IMR-90 (cell line): ENCODE measurements at regions not wholly inside any gene's neighbourhood (a gene's known extent, or its start where the extent isn't known, plus 50 kb on each side); places are given as distances from the start of the nearest gene placed in this dataset.

ENCODE experiments used
- ATAC-seq: fragments of 200-7000 bp; cut with Tn5 transposase; 2 replicates; pipeline ENCODE4 v1.9.1; 2020; ENCODE audit warnings: low read depth, mild to moderate bottlenecking, moderate library complexity
- BruUV-seq: library from RNA; stranded (reverse); fragments of 400-500 nt; replicated peaks from 2 replicates; lab custom pipeline; 2021; lab: Mats Ljungman, UMichigan
- CTCF ChIA-PET: fragments of 300-600 bp; formaldehyde crosslinking; extraction: SDS; loops from one replicate; lab custom pipeline; 2021; ENCODE audit warnings: antibody characterized with exemption; lab: Yijun Ruan, JAX
- POLR2A ChIA-PET: fragments of 300-600 bp; sonication (Branson Sonifier 250); formaldehyde crosslinking; loops from one replicate; lab custom pipeline; 2022; ENCODE audit warnings: antibody characterized with exemption; ENCODE audit not compliant: unreplicated experiment; lab: Charles Lee
- DNase-seq: peaks from one replicate; pipeline ENCODE4 v3.0.0; 2013
- H2AFZ ChIP-seq: replicated peaks from 2 replicates; pipeline ENCODE3; 2013; ENCODE audit warnings: low read length, mild to moderate bottlenecking; ENCODE audit not compliant: poor library complexity
- H2AK5ac ChIP-seq: 2 replicates; pipeline ENCODE4 v1.6.1; 2013; ENCODE audit warnings: low read depth, low read length, inconsistent platforms
- H2AK9ac ChIP-seq: replicated peaks from 2 replicates; pipeline ENCODE3; 2013; ENCODE audit warnings: mild to moderate bottlenecking, low read depth, low read length, moderate library complexity; ENCODE audit not compliant: poor library complexity
- H2BK120ac ChIP-seq: 2 replicates; pipeline ENCODE4 v1.6.1; 2013; ENCODE audit warnings: low read depth, low read length, inconsistent platforms
- H2BK15ac ChIP-seq: 3 replicates; pipeline ENCODE4 v1.6.1; 2013; ENCODE audit warnings: low read depth, low read length, inconsistent platforms
- H2BK20ac ChIP-seq: 2 replicates; pipeline ENCODE4 v1.6.1; 2013; ENCODE audit warnings: low read depth, mild to moderate bottlenecking, inconsistent platforms, low read length, moderate library complexity
- H2BK5ac ChIP-seq: 2 replicates; pipeline ENCODE4 v1.6.1; 2013; ENCODE audit warnings: mild to moderate bottlenecking, low read depth, low read length, inconsistent platforms; ENCODE audit not compliant: poor library complexity, severe bottlenecking
- H3K14ac ChIP-seq: replicated peaks from 2 replicates; pipeline ENCODE4 v1.6.1; 2013; ENCODE audit warnings: low read depth, low read length, inconsistent platforms
- H3K18ac ChIP-seq: 2 replicates; pipeline ENCODE4 v1.6.1; 2013; ENCODE audit warnings: low read depth, low read length, control low read depth
- H3K23ac ChIP-seq: 2 replicates; pipeline ENCODE4 v1.6.1; 2013; ENCODE audit warnings: low read depth, low read length, inconsistent platforms
- H3K27ac ChIP-seq: 2 replicates; pipeline ENCODE4 v1.5.1; 2013; ENCODE audit warnings: mild to moderate bottlenecking, control low read depth, low read length; ENCODE audit not compliant: insufficient read depth
- H3K27me3 ChIP-seq: 2 replicates; pipeline ENCODE4 v1.6.1; 2013; ENCODE audit warnings: low read length; ENCODE audit not compliant: control insufficient read depth, insufficient read depth
- H3K36me3 ChIP-seq: 2 replicates; pipeline ENCODE4 v1.6.1; 2013; ENCODE audit warnings: low read length, mixed read lengths; ENCODE audit not compliant: control insufficient read depth, insufficient read depth
- H3K4ac ChIP-seq: 2 replicates; pipeline ENCODE4 v1.6.1; 2013; ENCODE audit warnings: low read depth, low read length, inconsistent platforms
- H3K4me1 ChIP-seq: 2 replicates; pipeline ENCODE4 v1.6.1; 2013; ENCODE audit warnings: low read length, mixed read lengths; ENCODE audit not compliant: control insufficient read depth, insufficient read depth
- H3K4me2 ChIP-seq: 2 replicates; pipeline ENCODE4 v1.6.1; 2013; ENCODE audit warnings: low read depth, mild to moderate bottlenecking, control low read depth, low read length, moderate library complexity
- H3K4me3 ChIP-seq: 2 replicates; pipeline ENCODE4 v1.5.1; 2013; ENCODE audit warnings: low read depth, mild to moderate bottlenecking, control low read depth, low read length, moderate library complexity; ENCODE audit not compliant: insufficient read depth
- H3K56ac ChIP-seq: 2 replicates; pipeline ENCODE4 v1.6.1; 2013; ENCODE audit warnings: low read length, inconsistent platforms; ENCODE audit not compliant: insufficient read depth; ENCODE audit errors: extremely low read depth
- H3K79me1 ChIP-seq, 2 experiments: 2 replicates each; pipeline ENCODE4 v1.6.1; 2013; ENCODE audit warnings: low read length in 2 of 2, inconsistent platforms in 1 of 2, low read depth in 1 of 2
- H3K9ac ChIP-seq: 2 replicates; pipeline ENCODE4 v1.6.1; 2013; ENCODE audit warnings: low read depth, low read length, control low read depth
- H3K9me1 ChIP-seq: 2 replicates; pipeline ENCODE4 v1.6.1; 2013; ENCODE audit warnings: low read length, inconsistent platforms; ENCODE audit not compliant: insufficient read depth
- H3K9me3 ChIP-seq: 2 replicates; pipeline ENCODE4 v1.6.1; 2013; ENCODE audit warnings: low read length; ENCODE audit not compliant: control insufficient read depth, insufficient read depth
- H4K20me1 ChIP-seq: 2 replicates; pipeline ENCODE4 v1.6.1; 2013; ENCODE audit warnings: low read length, inconsistent platforms; ENCODE audit not compliant: insufficient read depth
- H4K5ac ChIP-seq: 2 replicates; pipeline ENCODE4 v1.6.1; 2013; ENCODE audit warnings: mild to moderate bottlenecking, low read depth, low read length, control low read depth
- H4K8ac ChIP-seq, 2 experiments: 2 replicates each; pipeline ENCODE4 v1.6.1; 2013; ENCODE audit warnings: low read depth in 2 of 2, low read length in 2 of 2, control low read depth in 1 of 2, inconsistent platforms in 1 of 2
- H4K91ac ChIP-seq: 2 replicates; pipeline ENCODE4 v1.6.1; 2013; ENCODE audit warnings: low read depth, low read length, inconsistent platforms; ENCODE audit not compliant: insufficient read depth
- BHLHE40 ChIP-seq: fragments of 150-350 bp; IDR thresholded peaks from 2 replicates; pipeline ENCODE4 v1.6.1; 2016; ENCODE audit warnings: mild to moderate bottlenecking, low read depth, low read length
- CEBPB ChIP-seq: IDR thresholded peaks from 2 replicates; pipeline ENCODE4 v1.6.1; 2012; ENCODE audit warnings: low read depth, low read length, improper control_type of control experiment
- CHD1 ChIP-seq: IDR thresholded peaks from 2 replicates; pipeline ENCODE4 v1.6.1; 2012; ENCODE audit warnings: low read depth, low read length, improper control_type of control experiment
- CTCF ChIP-seq: conservative IDR thresholded peaks from 2 replicates; pipeline ENCODE4 v1.5.1; 2012; ENCODE audit warnings: mild to moderate bottlenecking, low read depth, low read length, improper control_type of control experiment
- FOS ChIP-seq: fragments of 150-350 bp; IDR thresholded peaks from 2 replicates; pipeline ENCODE4 v1.6.1; 2016; ENCODE audit warnings: low read depth, low read length
- MAFK ChIP-seq: IDR thresholded peaks from 2 replicates; pipeline ENCODE4 v1.6.1; 2012; ENCODE audit warnings: low read depth, low read length, improper control_type of control experiment
- MAZ ChIP-seq: IDR thresholded peaks from 2 replicates; pipeline ENCODE4 v1.6.1; 2012; ENCODE audit warnings: low read depth, mild to moderate bottlenecking, low read length, improper control_type of control experiment, moderate library complexity, borderline replicate concordance
- MXI1 ChIP-seq: IDR thresholded peaks from 2 replicates; pipeline ENCODE4 v1.6.1; 2012; ENCODE audit warnings: low read depth, mild to moderate bottlenecking, low read length, moderate library complexity, borderline replicate concordance
- NFE2L2 ChIP-seq: fragments of 150-350 bp; IDR thresholded peaks from 2 replicates; pipeline ENCODE4 v1.6.1; 2016; ENCODE audit warnings: low read depth, mild to moderate bottlenecking, low read length
- POLR2A ChIP-seq: IDR thresholded peaks from 2 replicates; pipeline ENCODE4 v1.6.1; 2012; ENCODE audit warnings: mild to moderate bottlenecking, low read depth, low read length
- RAD21 ChIP-seq: IDR thresholded peaks from 2 replicates; pipeline ENCODE4 v1.6.1; 2012; ENCODE audit warnings: low read length, improper control_type of control experiment
- RCOR1 ChIP-seq: IDR thresholded peaks from 2 replicates; pipeline ENCODE4 v1.6.1; 2012; ENCODE audit warnings: mild to moderate bottlenecking, low read length, improper control_type of control experiment; ENCODE audit not compliant: insufficient replicate concordance
- RFX5 ChIP-seq: IDR thresholded peaks from 2 replicates; pipeline ENCODE4 v1.8.0; 2012; ENCODE audit warnings: low read depth, mild to moderate bottlenecking, low read length, moderate library complexity
- SMC3 ChIP-seq: fragments of 150-350 bp; IDR thresholded peaks from 2 replicates; pipeline ENCODE4 v1.6.1; 2016; ENCODE audit warnings: low read depth, mild to moderate bottlenecking, antibody characterized with exemption, low read length, moderate library complexity
- USF2 ChIP-seq: fragments of 150-350 bp; IDR thresholded peaks from 2 replicates; pipeline ENCODE4 v1.6.1; 2017; ENCODE audit warnings: mild to moderate bottlenecking, antibody characterized with exemption, low read length, low read depth
- WGBS, 2 experiments: methylation state at CpG; one replicate each; pipeline versions ENCODE4 v1.1.5 to v1.1.7; 2013; ENCODE audit warnings: missing lambda C conversion rate in 2 of 2; ENCODE audit not compliant: insufficient read length in 1 of 2; ENCODE audit errors: extremely low coverage in 2 of 2; 5-methylcytosine and 5-hydroxymethylcytosine counted together
- dilution Hi-C: fragments of 300-500 bp; cut with HindIII; formaldehyde crosslinking; loops from one replicate; pipeline ENCODE4 v1.14.3; 2018; ENCODE audit warnings: low sequenced_read_pairs; ENCODE audit not compliant: unreplicated experiment
- in situ Hi-C: fragments of 300-500 bp; cut with MboI; formaldehyde crosslinking; loops from 3 replicates; pipeline ENCODE4 v1.14.3; 2019; ENCODE audit warnings: low sequenced_read_pairs, inconsistent platforms, mixed read lengths
- intact Hi-C: fragments of 100-400 bp; cut with micrococcal nuclease; formaldehyde crosslinking; loops from 2 replicates; pipeline ENCODE4 v1.10.0; 2022
- TF ChIP-seq, protein P1 (sequence below): fragments of 150-350 bp; IDR thresholded peaks from 2 replicates; pipeline ENCODE4 v1.6.1; 2016; ENCODE audit warnings: low read depth, mild to moderate bottlenecking, low read length, moderate library complexity, borderline replicate concordance

- Histone ChIP-seq H2BK20ac (peak overlapping the region; percentile 41; the same call in 1 of the 2 replicates), H3K18ac (peak overlapping the region; percentile 81; the same call in 1 of the 2 replicates), H2BK15ac (no peak overlapping the region), H3K9me1 (peaks cover 10% of the 10 kb centered on the region), H3K9ac (no peak overlapping the region), H3K56ac (no peak overlapping the region), H3K4me3 (no peak overlapping the region), H3K79me1 (no peaks in the 10 kb centered on the region), H3K27me3 (no peaks in the 10 kb centered on the region), H4K91ac (no peak overlapping the region), H3K23ac (no peak overlapping the region), H2AFZ (no peak overlapping the region), H3K36me3 (no peaks in the 10 kb centered on the region), H3K4ac (no peak overlapping the region; the same call in 1 of the 2 replicates), H2BK120ac (peak overlapping the region; percentile 54), H3K4me2 (no peak overlapping the region), H4K20me1 (no peaks in the 10 kb centered on the region), H3K9me3 (no peaks in the 10 kb centered on the region), H4K8ac (peak overlapping the region in 1 of 2 experiments; percentile 81; a peak in 2 of 4 replicates), H2BK5ac (peak overlapping the region; percentile 21), H2AK5ac (no peak overlapping the region), H2AK9ac (no peak overlapping the region), H3K4me1 (peaks cover 13% of the 10 kb centered on the region), H4K5ac (peak overlapping the region; percentile 52; the same call in 1 of the 2 replicates), H3K14ac (peak overlapping the region; percentile 29; the same call in 1 of the 2 replicates), H3K27ac (no peak overlapping the region)
- TF ChIP-seq BHLHE40 (no peak), CEBPB (no peak), MAFK (no peak), MXI1 (no peak), FOS (no peak), RCOR1 (no peak), MAZ (no peak), CHD1 (no peak), POLR2A (no peak), RAD21 (no peak), SMC3 (no peak), RFX5 (no peak), USF2 (no peak), NFE2L2 (no peak), CTCF (no peak)
- TF ChIP-seq, protein P1, sequence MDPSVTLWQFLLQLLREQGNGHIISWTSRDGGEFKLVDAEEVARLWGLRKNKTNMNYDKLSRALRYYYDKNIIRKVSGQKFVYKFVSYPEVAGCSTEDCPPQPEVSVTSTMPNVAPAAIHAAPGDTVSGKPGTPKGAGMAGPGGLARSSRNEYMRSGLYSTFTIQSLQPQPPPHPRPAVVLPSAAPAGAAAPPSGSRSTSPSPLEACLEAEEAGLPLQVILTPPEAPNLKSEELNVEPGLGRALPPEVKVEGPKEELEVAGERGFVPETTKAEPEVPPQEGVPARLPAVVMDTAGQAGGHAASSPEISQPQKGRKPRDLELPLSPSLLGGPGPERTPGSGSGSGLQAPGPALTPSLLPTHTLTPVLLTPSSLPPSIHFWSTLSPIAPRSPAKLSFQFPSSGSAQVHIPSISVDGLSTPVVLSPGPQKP, result no peak
- BruUV-seq, result no TSS peak
- in situ Hi-C loops (no loop called here), intact Hi-C loops (no loop called here), dilution Hi-C loops (no loop called here)
- ATAC-seq (no peak), DNase-seq (peak; percentile 53)
- no CpG with 5 or more reads among the region's 4 CpGs for WGBS, 2 experiments
- CTCF ChIA-PET, result no interaction called here
- POLR2A ChIA-PET, result no interaction called here
These were observed 159.3 kb upstream of the RND3 start for GRCh38 chr2:150646746-150647145.
